Neural cell (in vitro differentiated cells): ENCODE measurements at regions not wholly inside any gene's neighbourhood (a gene's known extent, or its start where the extent isn't known, plus 50 kb on each side); places are given as distances from the start of the nearest gene placed in this dataset.

Experiments used
- H2AFZ ChIP-seq: fragments of 200-600, 300-800 bp; sonication (generic), shearing (Covaris generic); 2 replicates; pipeline ENCODE4 v1.6.0; 2014; ENCODE audit warnings: low read depth, mild to moderate bottlenecking, antibody characterized with exemption, low read length, moderate library complexity
- H3F3A ChIP-seq: fragments of 200-600 bp; shearing (Covaris generic); 2 replicates; pipeline ENCODE4 v1.6.1; 2016; ENCODE audit warnings: mild to moderate bottlenecking, moderate library complexity, mixed read lengths, antibody characterized with exemption, low read length; ENCODE audit not compliant: insufficient read depth, poor library complexity, severe bottlenecking
- H3K27ac ChIP-seq: fragments of 200-600, 300-800 bp; sonication (generic), shearing (Covaris generic); 2 replicates; pipeline ENCODE4 v1.5.1; 2014; ENCODE audit warnings: mild to moderate bottlenecking, low read length, moderate library complexity
- H3K27me3 ChIP-seq: fragments of 300-800, 200-600 bp; sonication (generic), shearing (Covaris generic); 2 replicates; pipeline ENCODE4 v1.6.0; 2014; ENCODE audit warnings: mild to moderate bottlenecking, low read depth, low read length, moderate library complexity; ENCODE audit not compliant: insufficient read depth
- H3K36me3 ChIP-seq: fragments of 300-800, 200-600 bp; sonication (generic), shearing (Covaris generic); 2 replicates; pipeline ENCODE4 v1.5.1; 2014; ENCODE audit warnings: mild to moderate bottlenecking, antibody characterized with exemption, low read length, moderate library complexity; ENCODE audit not compliant: insufficient read depth
- H3K4me2 ChIP-seq: fragments of 300-800, 200-600 bp; sonication (generic), shearing (Covaris generic); 2 replicates; pipeline ENCODE4 v1.6.0; 2014; ENCODE audit warnings: mild to moderate bottlenecking, low read length
- H3K4me3 ChIP-seq: fragments of 300-800, 200-600 bp; sonication (generic), shearing (Covaris generic); 2 replicates; pipeline ENCODE4 v1.5.1; 2014; ENCODE audit warnings: mild to moderate bottlenecking, low read length, moderate library complexity
- H3K79me2 ChIP-seq: fragments of 200-600 bp; shearing (Covaris generic); replicated peaks from 2 replicates; pipeline ENCODE4 v1.6.0; 2014; ENCODE audit warnings: mild to moderate bottlenecking, low read length, moderate library complexity; ENCODE audit not compliant: insufficient read depth
- H3K9ac ChIP-seq: fragments of 300-800, 200-600 bp; sonication (generic), shearing (Covaris generic); 2 replicates; pipeline ENCODE4 v1.6.1; 2016; ENCODE audit warnings: mild to moderate bottlenecking, low read length, mixed read lengths
- H3K9me2 ChIP-seq: fragments of 200-600 bp; shearing (Covaris generic); 2 replicates; pipeline ENCODE4 v1.6.1; 2016; ENCODE audit warnings: mild to moderate bottlenecking, low read length, mixed read lengths; ENCODE audit not compliant: insufficient read depth
- H3K9me3 ChIP-seq: fragments of 200-600, 300-800 bp; sonication (generic), shearing (Covaris generic); 2 replicates; pipeline ENCODE4 v1.6.1; 2016; ENCODE audit warnings: mild to moderate bottlenecking, mixed run types, low read length, moderate library complexity, mixed read lengths
- H4K20me1 ChIP-seq: fragments of 200-600 bp; shearing (Covaris generic); 2 replicates; pipeline ENCODE4 v1.6.1; 2016; ENCODE audit warnings: mild to moderate bottlenecking, mixed run types; ENCODE audit not compliant: insufficient read depth
- CTCF ChIP-seq: fragments of 450-650 bp; IDR thresholded peaks from 2 replicates; pipeline ENCODE4 v1.5.1; 2014; ENCODE audit warnings: antibody characterized with exemption, mild to moderate bottlenecking, moderate library complexity; ENCODE audit not compliant: poor library complexity, severe bottlenecking
- EP300 ChIP-seq: fragments of 450-650 bp; conservative IDR thresholded peaks from 2 replicates; pipeline ENCODE4 v1.6.1; 2014; ENCODE audit warnings: antibody characterized with exemption, mild to moderate bottlenecking, moderate library complexity; ENCODE audit not compliant: poor library complexity, severe bottlenecking
- EZH2 ChIP-seq: fragments of 200-600, 300-800 bp; shearing (Covaris generic), sonication (generic); IDR thresholded peaks from 2 replicates; pipeline ENCODE4 v1.6.1; 2014; ENCODE audit warnings: antibody characterized with exemption, low read length, borderline replicate concordance, mild to moderate bottlenecking; ENCODE audit not compliant: insufficient read depth, poor library complexity, severe bottlenecking
- MXI1 ChIP-seq: fragments of 450-650 bp; conservative IDR thresholded peaks from 2 replicates; pipeline ENCODE4 v1.6.1; 2014; ENCODE audit warnings: antibody characterized with exemption, mild to moderate bottlenecking; ENCODE audit not compliant: poor library complexity, severe bottlenecking
- POLR2AphosphoS5 ChIP-seq: IDR thresholded peaks from 2 replicates; pipeline ENCODE4 v1.6.1; 2012
- RAD21 ChIP-seq: fragments of 450-650 bp; conservative IDR thresholded peaks from 2 replicates; pipeline ENCODE4 v1.6.1; 2014; ENCODE audit warnings: antibody characterized with exemption, mild to moderate bottlenecking, moderate library complexity
- REST ChIP-seq: IDR thresholded peaks from 2 replicates; pipeline ENCODE4 v1.6.1; 2012; ENCODE audit warnings: borderline replicate concordance
- SMC3 ChIP-seq: fragments of 450-650 bp; conservative IDR thresholded peaks from 2 replicates; pipeline ENCODE4 v1.6.1; 2014; ENCODE audit warnings: antibody characterized with exemption, mild to moderate bottlenecking, moderate library complexity; ENCODE audit not compliant: poor library complexity
- TAF1 ChIP-seq: IDR thresholded peaks from 2 replicates; pipeline ENCODE4 v1.6.1; 2012; ENCODE audit warnings: low read depth

- no peak overlapping the region for H2AFZ ChIP-seq
- TF ChIP-seq EZH2 (no peak), REST (no peak), TAF1 (no peak), SMC3 (no peak)
Measured at GRCh38 chr17:45703348-45703747, 80.8 kb upstream of the CRHR1 start.

GRCh38 chr17:45703806-45704205 lies 80.3 kb upstream of the CRHR1 start:
- H3K79me2 ChIP-seq = no peaks in the 10 kb centered on the region
- no peak overlapping the region for H3K27ac ChIP-seq
- no peak overlapping the region for H3K4me2 ChIP-seq
- H3K9me3 ChIP-seq = no peaks in the 10 kb centered on the region
- no peaks in the 10 kb centered on the region for H3F3A ChIP-seq
- no peaks in the 10 kb centered on the region for H3K27me3 ChIP-seq
- no peaks in the 10 kb centered on the region for H4K20me1 ChIP-seq
- H3K9ac ChIP-seq = no peak overlapping the region
- no peak overlapping the region for H3K4me3 ChIP-seq
- H2AFZ ChIP-seq = no peak overlapping the region
- H3K9me2 ChIP-seq = no peaks in the 10 kb centered on the region
- no peaks in the 10 kb centered on the region for H3K36me3 ChIP-seq
- TF ChIP-seq REST = no peak
- TF ChIP-seq POLR2AphosphoS5 = no peak
- no peak for TF ChIP-seq EZH2
- TF ChIP-seq CTCF = no peak
- TF ChIP-seq SMC3 = no peak
- TF ChIP-seq MXI1 = no peak
- no peak for TF ChIP-seq EP300
- no peak for TF ChIP-seq RAD21
- TF ChIP-seq TAF1 = no peak

More at GRCh38 chr17:45703348-45703747, 80.8 kb upstream of the CRHR1 start:
- H3K36me3 ChIP-seq = no peaks in the 10 kb centered on the region
- H4K20me1 ChIP-seq = no peaks in the 10 kb centered on the region
- no peak overlapping the region for H3K9ac ChIP-seq
- H3K4me2 ChIP-seq = no peak overlapping the region
- no peaks in the 10 kb centered on the region for H3F3A ChIP-seq
- H3K4me3 ChIP-seq = no peak overlapping the region
- H3K27me3 ChIP-seq = no peaks in the 10 kb centered on the region
- H3K27ac ChIP-seq = no peak overlapping the region
- H3K9me2 ChIP-seq = no peaks in the 10 kb centered on the region
- H3K9me3 ChIP-seq = no peaks in the 10 kb centered on the region
- H3K79me2 ChIP-seq = no peaks in the 10 kb centered on the region
